ENCODE measurements at regions not wholly inside any gene's neighbourhood (a gene's known extent, or its start where the extent isn't known, plus 50 kb on each side); places are given as distances from the start of the nearest gene placed in this dataset.

DNA sequence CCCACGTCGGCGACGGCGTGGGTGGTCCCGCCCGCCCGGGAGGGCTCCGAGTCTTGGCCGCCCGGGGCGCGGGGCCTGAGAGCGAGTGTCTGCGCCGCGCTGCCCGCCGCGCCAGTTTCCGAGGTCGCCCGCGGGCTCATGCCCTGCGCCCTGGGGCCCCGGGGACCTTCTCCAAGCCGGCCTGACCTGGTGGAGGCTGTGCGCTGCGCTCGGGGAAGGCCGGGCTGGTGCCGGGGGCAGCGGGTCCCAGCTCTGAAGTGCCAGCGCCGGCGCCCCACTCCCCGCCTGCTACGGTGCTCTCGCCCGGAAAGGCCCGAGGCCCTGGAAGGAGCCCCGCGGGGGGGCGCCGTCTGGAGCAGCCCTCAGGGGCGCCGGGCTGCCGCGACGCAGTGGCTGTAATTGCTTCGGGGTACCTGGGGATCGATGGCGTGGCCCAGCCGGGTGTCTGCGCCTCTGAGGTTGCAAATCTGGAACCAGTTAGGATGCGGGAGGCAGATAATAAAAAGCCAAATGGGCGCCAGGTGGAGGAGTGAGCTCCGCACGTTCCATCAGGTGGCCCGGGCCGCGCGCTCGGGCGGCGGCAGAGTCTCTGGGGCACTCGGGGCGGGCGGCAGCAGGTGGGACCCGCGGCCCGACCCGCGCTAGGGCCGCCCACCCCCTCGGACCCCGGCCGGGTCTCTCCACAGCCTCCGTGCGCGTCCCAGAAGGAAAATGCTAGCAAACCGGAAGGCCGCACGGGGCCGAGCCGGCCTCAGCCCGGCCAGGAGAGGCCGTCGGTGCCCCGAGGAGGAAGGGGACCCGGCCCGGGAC, 102.3 kb upstream of the DIO3 start:
- H3K79me2 ChIP-seq (ENCODE audit: insufficient read depth, low read length) = no peaks in the 10 kb centered on the region
- H3K4me2 ChIP-seq (ENCODE audit: low read length) = no peak overlapping the region
- H4K20me1 ChIP-seq (ENCODE audit: insufficient read depth) = no peaks in the 10 kb centered on the region
- no peaks in the 10 kb centered on the region for H3K9me2 ChIP-seq (ENCODE audit: insufficient read depth)
- intact Hi-C loops (cut with micrococcal nuclease) = no loop called here
- DNase-seq (ENCODE audit: low read depth, low spot score) (no peak), ATAC-seq (no peak)
- ChIA-PET RAD21 (ENCODE audit: low non-redundant PET in 1 of 2, low total read pairs in 2 of 2, uncharacterized antibody in 2 of 2, unreplicated experiment in 2 of 2) (no interaction called here), CTCF (no interaction called here), POLR2A (no interaction called here)
- TF ChIP-seq ZFX (IDR thresholded peaks at IDR 0.05) = no peak
- no peak for TF ChIP-seq JUND (IDR thresholded peaks at IDR 0.05)
- no peak for TF ChIP-seq CEBPB (IDR thresholded peaks at IDR 0.05; ENCODE audit: low read depth)
- H3K9me3 ChIP-seq (ENCODE audit: control insufficient read depth in 1 of 2, insufficient read depth in 1 of 2, low read depth in 1 of 2, low read length in 2 of 2) = no peaks in the 10 kb centered on the region
- peaks cover 0 to 9% of the 10 kb centered on the region in 2 experiments; a peak in 2 of 4 replicates for H3K4me1 ChIP-seq (ENCODE audit: control insufficient read depth in 1 of 2, insufficient read depth in 2 of 2, low read length in 2 of 2)
- BruUV-seq (replicated peaks) = no TSS peak
- H3K27ac ChIP-seq (ENCODE audit: low read depth, low read length) = no peak overlapping the region
- H3K27me3 ChIP-seq (ENCODE audit: insufficient read depth, low read length) = no peaks in the 10 kb centered on the region
- no peaks in the 10 kb centered on the region for H3K36me3 ChIP-seq (ENCODE audit: control insufficient read depth in 1 of 2, insufficient read depth in 2 of 2, low read length in 2 of 2)
- no peak overlapping the region for H3K4me3 ChIP-seq (replicated peaks in 1 of 2; ENCODE audit: low read depth in 1 of 2, low read length in 2 of 2)
- no peak overlapping the region for H3K9ac ChIP-seq (ENCODE audit: low read length)
- H2AFZ ChIP-seq (ENCODE audit: low read depth, low read length, poor library complexity, severe bottlenecking) = no peak overlapping the region

- Histone ChIP-seq H3K9me2 (ENCODE audit: insufficient read depth) (no peaks in the 10 kb centered on the region), H4K20me1 (ENCODE audit: insufficient read depth) (no peaks in the 10 kb centered on the region), H3K36me3 (ENCODE audit: control insufficient read depth in 1 of 2, insufficient read depth in 2 of 2, low read length in 2 of 2) (no peaks in the 10 kb centered on the region), H3K79me2 (ENCODE audit: insufficient read depth, low read length) (no peaks in the 10 kb centered on the region), H3K4me3 (replicated peaks in 1 of 2; ENCODE audit: low read depth in 1 of 2, low read length in 2 of 2) (no peak overlapping the region), H3K9ac (ENCODE audit: low read length) (no peak overlapping the region), H3K9me3 (ENCODE audit: control insufficient read depth in 1 of 2, insufficient read depth in 1 of 2, low read depth in 1 of 2, low read length in 2 of 2) (no peaks in the 10 kb centered on the region), H3K27me3 (ENCODE audit: insufficient read depth, low read length) (no peaks in the 10 kb centered on the region), H3K4me1 (ENCODE audit: control insufficient read depth in 1 of 2, insufficient read depth in 2 of 2, low read length in 2 of 2) (peaks cover 0 to 4% of the 10 kb centered on the region in 2 experiments; a peak in 2 of 4 replicates), H2AFZ (ENCODE audit: low read depth, low read length, poor library complexity, severe bottlenecking) (no peak overlapping the region), H3K27ac (ENCODE audit: low read depth, low read length) (no peak overlapping the region), H3K4me2 (ENCODE audit: low read length) (no peak overlapping the region)
- BruUV-seq (replicated peaks) = no TSS peak
- no peak for DNase-seq (ENCODE audit: low read depth, low spot score)
- intact Hi-C loops (cut with micrococcal nuclease) = no loop called here
- ChIA-PET POLR2A (no interaction called here), CTCF (no interaction called here), RAD21 (ENCODE audit: low non-redundant PET in 1 of 2, low total read pairs in 2 of 2, uncharacterized antibody in 2 of 2, unreplicated experiment in 2 of 2) (no interaction called here)
- ATAC-seq = no peak
- TF ChIP-seq EZH2phosphoT487 (IDR thresholded peaks at IDR 0.05; ENCODE audit: borderline replicate concordance) (no peak), ZNF274 (IDR thresholded peaks at IDR 0.05; ENCODE audit: low read depth, low read length) (no peak), SIN3A (IDR thresholded peaks at IDR 0.05; ENCODE audit: low read depth) (no peak), EZH2 (IDR thresholded peaks at IDR 0.05) (no peak), CBX3 (IDR thresholded peaks at IDR 0.05; ENCODE audit: low read depth) (no peak), ATF3 (IDR thresholded peaks at IDR 0.05) (no peak), POLR2A (IDR thresholded peaks at IDR 0.05; ENCODE audit: borderline replicate concordance, extremely low read depth, insufficient read depth, insufficient read length) (no peak), YY1 (IDR thresholded peaks at IDR 0.05; ENCODE audit: extremely low read depth, insufficient replicate concordance, low read depth, low read length) (no peak), RAD21 (IDR thresholded peaks at IDR 0.05; ENCODE audit: low read depth) (no peak), ELF1 (IDR thresholded peaks at IDR 0.05; ENCODE audit: borderline replicate concordance, low read depth) (no peak), FOSL1 (IDR thresholded peaks at IDR 0.05; ENCODE audit: low read depth) (no peak), MAX (IDR thresholded peaks at IDR 0.05) (no peak), EGR1 (IDR thresholded peaks at IDR 0.05; ENCODE audit: low read depth) (no peak), TCF7L2 (IDR thresholded peaks at IDR 0.05; ENCODE audit: borderline replicate concordance, extremely low read depth, insufficient read depth, insufficient read length) (no peak)
- TF ChIP-seq, protein P1, sequence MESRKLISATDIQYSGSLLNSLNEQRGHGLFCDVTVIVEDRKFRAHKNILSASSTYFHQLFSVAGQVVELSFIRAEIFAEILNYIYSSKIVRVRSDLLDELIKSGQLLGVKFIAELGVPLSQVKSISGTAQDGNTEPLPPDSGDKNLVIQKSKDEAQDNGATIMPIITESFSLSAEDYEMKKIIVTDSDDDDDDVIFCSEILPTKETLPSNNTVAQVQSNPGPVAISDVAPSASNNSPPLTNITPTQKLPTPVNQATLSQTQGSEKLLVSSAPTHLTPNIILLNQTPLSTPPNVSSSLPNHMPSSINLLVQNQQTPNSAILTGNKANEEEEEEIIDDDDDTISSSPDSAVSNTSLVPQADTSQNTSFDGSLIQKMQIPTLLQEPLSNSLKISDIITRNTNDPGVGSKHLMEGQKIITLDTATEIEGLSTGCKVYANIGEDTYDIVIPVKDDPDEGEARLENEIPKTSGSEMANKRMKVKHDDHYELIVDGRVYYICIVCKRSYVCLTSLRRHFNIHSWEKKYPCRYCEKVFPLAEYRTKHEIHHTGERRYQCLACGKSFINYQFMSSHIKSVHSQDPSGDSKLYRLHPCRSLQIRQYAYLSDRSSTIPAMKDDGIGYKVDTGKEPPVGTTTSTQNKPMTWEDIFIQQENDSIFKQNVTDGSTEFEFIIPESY (IDR thresholded peaks at IDR 0.05; ENCODE audit: extremely low read depth, insufficient replicate concordance, low read length) = no peak
Measured at GRCh38 chr14:101459551-101459900, 101.8 kb upstream of the DIO3 start.
